BLaER1 treated with 17β-estradiol and CSF1 and Interleukin-3, amounts not matched to agents 10 nM and 100 nM (cell line): ENCODE measurements at regions not wholly inside any gene's neighbourhood (a gene's known extent, or its start where the extent isn't known, plus 50 kb on each side); places are given as distances from the start of the nearest gene placed in this dataset.
"Not testable (repeated sequence)": the region's sequence is repeated elsewhere in the genome, so short reads cannot be mapped to it uniquely, and the experiment has no call there.

Source experiments
- H3K27ac ChIP-seq, 11 experiments: shearing (Covaris generic); formaldehyde crosslinking; 2 replicates each; pipeline ENCODE4 v1.8.1; 2022
- H3K27me3 ChIP-seq, 11 experiments: shearing (Covaris generic); formaldehyde crosslinking; 2 replicates each; pipeline ENCODE4 v1.8.1; 2022
- H3K36me3 ChIP-seq, 11 experiments: shearing (Covaris generic); formaldehyde crosslinking; 2 replicates each; pipeline ENCODE4 v1.8.1; 2022
- H3K4me1 ChIP-seq, 10 experiments: shearing (Covaris generic); formaldehyde crosslinking; 2 replicates each; pipeline ENCODE4 v1.8.1; 2022
- H3K4me2 ChIP-seq, 11 experiments: shearing (Covaris generic); formaldehyde crosslinking; 2 replicates each; pipeline ENCODE4 v1.8.1; 2022
- H3K4me3 ChIP-seq, 10 experiments: shearing (Covaris generic); formaldehyde crosslinking; 2 replicates each; pipeline ENCODE4 v1.8.1; 2022
- H3K9ac ChIP-seq, 11 experiments: shearing (Covaris generic); formaldehyde crosslinking; 2 replicates each; pipeline ENCODE4 v1.8.1; 2022
- H3K9me3 ChIP-seq, 11 experiments: shearing (Covaris generic); formaldehyde crosslinking; replicated peaks in 1 of 11; 2 replicates each; pipeline ENCODE4 v1.8.1; 2022
- H4K20me1 ChIP-seq, 11 experiments: shearing (Covaris generic); formaldehyde crosslinking; 2 replicates each; pipeline ENCODE4 v1.8.1; 2022
- Cebpa-rat ChIP-seq, 11 experiments: shearing (Covaris generic); IDR thresholded peaks; 2 replicates each; pipeline ENCODE4 v1.8.1; 2022

DNA sequence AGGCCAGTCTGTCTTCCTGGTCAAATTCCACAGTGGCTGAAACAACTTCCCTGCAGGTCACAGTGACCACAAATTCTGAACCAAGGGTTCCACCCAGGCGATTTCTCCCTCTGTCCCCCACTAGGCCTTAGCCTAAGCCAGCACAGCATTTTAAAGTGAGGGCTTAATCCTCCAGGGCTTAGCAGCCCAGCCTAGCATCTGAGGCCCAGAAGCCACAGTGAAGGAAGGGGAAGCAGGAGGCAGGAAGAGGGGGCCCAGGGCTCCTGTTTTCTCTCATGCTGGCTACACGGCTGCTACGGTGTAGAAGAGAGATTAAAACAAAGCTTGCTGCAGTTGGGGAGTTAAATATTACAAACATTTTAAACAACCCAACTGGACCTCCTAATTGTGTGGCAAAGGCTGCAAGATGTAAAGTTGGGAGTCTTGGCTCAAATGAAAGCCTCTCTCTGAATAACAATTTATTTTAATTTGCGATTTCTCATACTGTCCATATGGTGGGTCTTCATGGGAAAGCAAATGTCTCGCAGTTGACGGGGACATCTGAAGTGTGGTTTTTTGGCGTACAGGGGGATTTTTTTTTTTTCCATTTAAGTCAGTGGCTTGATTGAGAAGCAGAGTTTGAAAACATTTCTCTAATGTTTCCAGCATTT lies 170.8 kb upstream of the RAI2 start:
- Histone ChIP-seq H3K4me3 (no peak overlapping the region), H3K4me2 (peak overlapping the region in 7 of 11 experiments; percentile 0 to 52 (median 38); a peak in 12 of 22 replicates), H3K9ac (0 out of 22 replicates have a peak overlapping the region, but pooled peaks of 1 of the 11 experiments have one; percentile 12), H3K4me1 (peaks cover 0 to 28% (median 10%) of the 10 kb centered on the region in 10 experiments; a peak in 11 of 20 replicates), H3K27me3 (peaks cover 81 to 100% (median 100%) of the 10 kb centered on the region in 11 experiments), H3K36me3 (no peaks in the 10 kb centered on the region), H3K27ac (peak overlapping the region in 2 of 11 experiments; percentile 41 to 46; a peak in 4 of 22 replicates), H3K9me3 (peaks cover 0 to 37% (median 14%) of the 10 kb centered on the region in 11 experiments; a peak in 14 of 22 replicates), H4K20me1 (peaks cover 0 to 3% (median 0%) of the 10 kb centered on the region in 11 experiments; a peak in 1 of 22 replicates)
- no peak for TF ChIP-seq Cebpa-rat (IDR thresholded peaks at IDR 0.05)

DNA sequence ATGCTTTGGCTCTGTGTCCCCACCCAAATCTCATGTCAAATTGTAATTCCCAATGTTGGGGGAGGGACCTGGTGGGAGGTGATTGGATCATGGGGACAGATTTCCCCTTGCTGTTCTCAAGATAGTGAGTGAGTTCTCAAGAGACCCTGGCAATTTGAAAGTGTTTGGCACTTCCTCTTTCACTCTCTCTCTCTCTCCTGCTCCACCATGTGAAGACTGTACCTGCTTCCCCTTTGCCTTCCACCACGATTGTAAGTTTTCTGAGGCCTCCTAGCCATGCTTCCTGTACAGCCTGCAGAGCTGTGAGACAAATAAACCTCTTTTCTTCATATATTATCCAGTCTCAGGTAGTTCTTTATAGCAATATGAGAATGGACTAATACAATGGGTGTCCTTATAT lies 169.6 kb upstream of the RAI2 start:
- not testable (repeated sequence) for H3K4me2 ChIP-seq, H3K4me3 ChIP-seq, H3K36me3 ChIP-seq, H3K9ac ChIP-seq, H4K20me1 ChIP-seq
- H3K4me1 ChIP-seq = peaks cover 0 to 28% (median 10%) of the 10 kb centered on the region in 10 experiments; a peak in 11 of 20 replicates
- peak overlapping the region in 1 of 11 experiments; percentile 41; a peak in 1 of 22 replicates for H3K27ac ChIP-seq
- H3K27me3 ChIP-seq = peaks cover 75 to 100% (median 99%) of the 10 kb centered on the region in 11 experiments
- H3K9me3 ChIP-seq = peaks cover 0 to 34% (median 14%) of the 10 kb centered on the region in 11 experiments; a peak in 14 of 22 replicates

DNA sequence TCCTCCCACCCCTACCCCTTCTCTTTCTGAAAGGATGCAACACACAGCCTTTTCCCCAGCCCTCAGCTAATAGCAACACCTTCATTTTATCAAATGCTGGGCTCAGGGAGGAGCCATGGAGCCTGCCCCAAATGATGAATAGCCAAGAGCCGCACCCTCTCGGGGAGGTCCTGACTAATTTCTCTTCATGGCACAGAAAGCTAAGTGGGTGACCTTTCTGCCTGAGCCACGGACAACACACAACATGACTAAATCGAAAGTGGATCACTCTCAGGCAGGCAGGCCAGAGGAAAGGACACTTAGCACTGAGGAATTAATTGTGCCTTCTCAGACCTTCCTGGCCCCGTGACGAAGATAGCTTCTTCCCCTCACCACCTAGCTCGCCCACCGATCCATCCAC lies 165.1 kb upstream of the RAI2 start:
- H3K4me1 ChIP-seq = peaks cover 0 to 2% (median 0%) of the 10 kb centered on the region in 10 experiments; a peak in 6 of 20 replicates
- H3K27ac ChIP-seq = no peak overlapping the region
- peaks cover 75 to 100% (median 99%) of the 10 kb centered on the region in 11 experiments for H3K27me3 ChIP-seq

DNA sequence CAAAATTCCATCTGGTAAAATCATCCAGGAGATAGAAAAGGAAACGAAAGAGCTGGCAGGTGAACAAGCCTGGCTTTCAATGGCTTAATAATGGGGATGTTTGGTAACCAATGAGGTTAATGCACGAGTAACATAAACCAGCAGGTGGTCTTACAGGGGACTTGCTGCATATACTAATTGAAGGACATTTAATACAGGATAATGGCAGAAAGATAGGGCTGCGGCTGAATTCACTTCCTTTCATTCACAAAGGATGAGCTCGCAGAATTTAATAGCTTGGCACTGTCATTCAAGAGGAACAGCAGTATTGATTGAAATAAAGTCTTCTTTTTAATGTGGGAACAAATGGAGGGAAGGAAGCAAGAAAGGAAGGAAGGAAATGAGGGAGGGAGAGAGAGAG lies 156.3 kb upstream of the RAI2 start:
- H3K4me2 ChIP-seq = no peak overlapping the region
- no peak overlapping the region for H3K27ac ChIP-seq
- H4K20me1 ChIP-seq = no peaks in the 10 kb centered on the region
- no peak overlapping the region for H3K9ac ChIP-seq
- peaks cover 70 to 92% (median 88%) of the 10 kb centered on the region in 11 experiments for H3K27me3 ChIP-seq
- H3K4me3 ChIP-seq = no peak overlapping the region
- H3K4me1 ChIP-seq = no peaks in the 10 kb centered on the region; a peak in 1 of 20 replicates
- TF ChIP-seq Cebpa-rat (IDR thresholded peaks at IDR 0.05) = no peak
- H3K9me3 ChIP-seq = peaks cover 0 to 11% (median 0%) of the 10 kb centered on the region in 11 experiments; a peak in 3 of 22 replicates
- no peaks in the 10 kb centered on the region for H3K36me3 ChIP-seq

More for the DNA sequence above, 165.1 kb upstream of the RAI2 start:
- TF ChIP-seq Cebpa-rat (IDR thresholded peaks at IDR 0.05) = no peak
- no peak overlapping the region for H3K4me3 ChIP-seq
- no peak overlapping the region for H3K9ac ChIP-seq
- no peak overlapping the region for H3K4me2 ChIP-seq
- H3K9me3 ChIP-seq = peaks cover 0 to 19% (median 11%) of the 10 kb centered on the region in 11 experiments; a peak in 14 of 22 replicates
- H3K36me3 ChIP-seq = no peaks in the 10 kb centered on the region
- no peaks in the 10 kb centered on the region for H4K20me1 ChIP-seq

DNA sequence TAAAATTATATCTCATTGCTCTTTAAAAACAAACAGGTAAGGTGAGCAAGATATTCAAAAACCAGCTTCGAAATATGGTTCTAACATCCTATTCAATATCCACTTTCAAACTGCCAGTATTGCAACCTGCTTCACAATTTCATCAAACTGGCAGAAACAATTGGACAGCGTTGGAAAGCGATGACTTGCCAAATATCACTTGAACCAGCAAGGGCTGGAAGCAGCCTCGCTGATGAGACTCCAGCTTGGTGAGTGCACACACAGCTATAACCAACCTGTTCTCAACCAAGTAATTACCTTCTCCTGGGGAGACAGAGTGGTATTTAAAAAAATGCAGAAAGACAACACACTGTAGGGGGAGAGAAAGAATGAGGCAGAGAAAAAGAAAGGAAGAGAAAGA lies 155.8 kb upstream of the RAI2 start:
- Histone ChIP-seq H3K4me2 (no peak overlapping the region), H3K36me3 (no peaks in the 10 kb centered on the region), H3K9me3 (peaks cover 0 to 11% (median 0%) of the 10 kb centered on the region in 11 experiments; a peak in 3 of 22 replicates), H3K9ac (no peak overlapping the region), H4K20me1 (no peaks in the 10 kb centered on the region), H3K27me3 (peaks cover 71 to 92% (median 88%) of the 10 kb centered on the region in 11 experiments), H3K27ac (no peak overlapping the region), H3K4me1 (no peaks in the 10 kb centered on the region; a peak in 1 of 20 replicates), H3K4me3 (no peak overlapping the region)
- TF ChIP-seq Cebpa-rat (IDR thresholded peaks at IDR 0.05) = no peak

DNA sequence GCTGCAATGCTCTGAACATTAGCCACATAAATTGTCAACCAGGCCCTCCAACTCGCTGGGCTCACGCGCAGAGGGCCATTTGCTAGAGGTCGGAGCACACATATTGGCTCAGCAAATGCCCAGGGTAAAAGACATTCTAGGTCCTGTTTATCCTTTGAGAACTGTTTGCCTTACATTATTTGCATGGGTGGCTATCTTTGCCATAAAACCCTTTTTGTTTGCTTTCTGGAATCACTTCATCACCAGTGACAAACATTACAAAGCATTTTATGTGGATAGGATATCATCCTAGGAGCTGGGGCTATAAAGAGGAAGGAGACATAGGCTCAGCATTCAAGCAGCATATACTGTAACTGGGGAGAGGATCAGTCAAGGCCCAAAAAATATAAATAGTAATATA lies 149.2 kb upstream of the RAI2 start:
- H3K4me2 ChIP-seq = no peak overlapping the region
- TF ChIP-seq Cebpa-rat (IDR thresholded peaks at IDR 0.05) = no peak

DNA sequence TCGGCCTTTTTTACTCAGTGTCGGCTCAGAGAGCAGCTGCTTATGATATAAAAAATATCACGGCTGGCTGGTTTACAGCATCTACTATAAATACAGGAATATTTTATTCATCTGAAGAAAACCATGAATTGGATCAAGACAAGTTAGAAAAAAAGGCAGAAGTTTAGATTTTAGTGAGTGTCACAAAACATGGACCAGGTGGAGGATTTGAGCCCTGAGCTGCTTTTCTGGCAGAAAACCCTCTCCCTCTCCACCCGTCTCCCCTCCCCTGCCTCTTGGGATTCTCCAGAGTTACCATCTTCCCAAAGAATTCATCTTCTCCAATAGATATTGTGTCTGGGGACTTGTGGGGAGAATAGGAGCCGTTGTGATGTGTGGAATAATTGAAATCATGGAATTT lies 142.8 kb upstream of the RAI2 start:
- H3K27me3 ChIP-seq = peaks cover 94 to 100% (median 99%) of the 10 kb centered on the region in 11 experiments
- no peaks in the 10 kb centered on the region for H3K4me1 ChIP-seq
- TF ChIP-seq Cebpa-rat (IDR thresholded peaks at IDR 0.05) = no peak
- no peak overlapping the region for H3K4me2 ChIP-seq
- H3K36me3 ChIP-seq = no peaks in the 10 kb centered on the region
- peaks cover 0 to 5% (median 0%) of the 10 kb centered on the region in 11 experiments; a peak in 1 of 22 replicates for H4K20me1 ChIP-seq
- no peak overlapping the region for H3K9ac ChIP-seq
- peaks cover 0 to 10% (median 0%) of the 10 kb centered on the region in 11 experiments; a peak in 2 of 22 replicates for H3K9me3 ChIP-seq
- H3K27ac ChIP-seq = no peak overlapping the region
- no peak overlapping the region for H3K4me3 ChIP-seq

More for the DNA sequence above, 149.2 kb upstream of the RAI2 start:
- Histone ChIP-seq H3K4me3 (no peak overlapping the region), H4K20me1 (no peaks in the 10 kb centered on the region; a peak in 1 of 22 replicates), H3K9ac (no peak overlapping the region), H3K4me1 (no peaks in the 10 kb centered on the region), H3K27ac (no peak overlapping the region), H3K9me3 (peaks cover 0 to 7% (median 0%) of the 10 kb centered on the region in 11 experiments; a peak in 2 of 22 replicates), H3K27me3 (peaks cover 82 to 100% (median 99%) of the 10 kb centered on the region in 11 experiments), H3K36me3 (no peaks in the 10 kb centered on the region)

DNA sequence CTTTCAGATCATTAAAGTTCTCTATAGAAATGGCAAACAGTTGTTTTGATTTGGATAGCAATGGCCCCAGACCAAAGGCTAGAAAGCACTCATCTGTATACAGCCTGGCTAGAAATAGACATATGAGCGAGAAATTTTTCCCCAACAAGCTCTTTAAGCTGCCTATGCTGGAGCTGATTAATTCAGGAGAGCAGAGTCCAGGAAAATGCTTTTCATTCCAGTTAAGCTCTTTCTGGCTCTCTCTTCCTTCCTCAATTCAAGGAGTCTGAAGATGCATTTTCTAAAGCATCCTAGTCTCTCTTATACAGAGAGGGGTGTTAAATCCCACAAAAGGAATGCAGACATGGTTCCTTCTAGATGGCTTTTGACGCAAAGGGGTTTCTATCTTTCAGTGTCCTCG lies 141.7 kb upstream of the RAI2 start:
- Histone ChIP-seq H3K9me3 (peaks cover 0 to 13% (median 0%) of the 10 kb centered on the region in 11 experiments; a peak in 2 of 22 replicates), H3K27me3 (peaks cover 92 to 98% (median 97%) of the 10 kb centered on the region in 11 experiments)

DNA sequence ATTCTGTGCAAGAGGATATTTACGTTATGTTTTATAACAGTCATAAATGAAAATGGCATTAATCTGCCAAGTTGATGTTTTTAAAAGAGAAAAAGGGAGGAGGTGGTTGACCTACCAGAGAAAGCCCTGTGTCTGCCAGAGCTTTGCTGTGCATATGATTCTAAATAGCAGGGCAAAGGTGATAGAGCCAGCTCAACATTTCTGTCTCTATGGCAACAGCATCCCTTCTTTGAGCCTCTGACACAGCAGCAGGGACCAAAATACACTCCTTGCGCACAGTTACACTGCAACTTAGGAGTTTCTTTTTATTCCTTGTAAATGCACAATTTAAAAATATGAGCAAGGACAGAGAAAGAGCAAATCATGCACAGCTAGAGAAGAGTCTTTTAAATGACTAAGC lies 133.3 kb upstream of the RAI2 start:
- Histone ChIP-seq H3K27ac (no peak overlapping the region), H3K9me3 (peaks cover 0 to 9% (median 0%) of the 10 kb centered on the region in 11 experiments; a peak in 1 of 22 replicates), H3K4me3 (no peak overlapping the region), H4K20me1 (peaks cover 0 to 6% (median 0%) of the 10 kb centered on the region in 11 experiments; a peak in 2 of 22 replicates), H3K27me3 (peaks cover 82 to 98% (median 91%) of the 10 kb centered on the region in 11 experiments), H3K4me2 (no peak overlapping the region), H3K9ac (no peak overlapping the region), H3K36me3 (no peaks in the 10 kb centered on the region), H3K4me1 (0 out of 20 replicates have a peak, but pooled peaks cover 0 to 4% (median 0%) of the 10 kb centered on the region in 10 experiments)
- no peak for TF ChIP-seq Cebpa-rat (IDR thresholded peaks at IDR 0.05)

More for the DNA sequence above, 141.7 kb upstream of the RAI2 start:
- Histone ChIP-seq H3K27ac (no peak overlapping the region), H3K4me2 (no peak overlapping the region), H3K4me3 (no peak overlapping the region), H3K9ac (no peak overlapping the region), H3K4me1 (no peaks in the 10 kb centered on the region), H3K36me3 (no peaks in the 10 kb centered on the region), H4K20me1 (peaks cover 0 to 5% (median 0%) of the 10 kb centered on the region in 11 experiments; a peak in 1 of 22 replicates)
- no peak for TF ChIP-seq Cebpa-rat (IDR thresholded peaks at IDR 0.05)
